ENCODE measurements at regions not wholly inside any gene's neighbourhood (a gene's known extent, or its start where the extent isn't known, plus 50 kb on each side); places are given as distances from the start of the nearest gene placed in this dataset.

- Histone ChIP-seq H2BK20ac (ENCODE audit: low read depth, low read length, poor library complexity, severe bottlenecking) (no peak overlapping the region), H3K4me1 (ENCODE audit: insufficient read depth, low read length) (no peaks in the 10 kb centered on the region), H3K4ac (ENCODE audit: low read depth, low read length) (no peak overlapping the region), H3K4me2 (ENCODE audit: insufficient read depth, insufficient read length, low read length) (no peak overlapping the region), H3K14ac (ENCODE audit: insufficient read depth, low read length) (no peak overlapping the region), H2BK12ac (ENCODE audit: insufficient read length, low read depth, low read length) (no peak overlapping the region), H2AFZ (ENCODE audit: low read length) (no peak overlapping the region), H3K56ac (ENCODE audit: insufficient read length, low read depth, low read length) (no peak overlapping the region), H4K8ac (replicated peaks; ENCODE audit: insufficient read length, low read depth, low read length) (no peak overlapping the region), H3K23me2 (ENCODE audit: insufficient read length, low read depth, low read length, poor library complexity, severe bottlenecking) (no peaks in the 10 kb centered on the region), H3K27ac (ENCODE audit: insufficient read length, low read depth, low read length) (no peak overlapping the region), H3K27me3 (ENCODE audit: insufficient read depth, low read length) (no peaks in the 10 kb centered on the region), H4K91ac (ENCODE audit: insufficient read length, low read depth, low read length) (no peak overlapping the region), H3K9me3 (ENCODE audit: control insufficient read depth, low read depth, low read length) (no peaks in the 10 kb centered on the region), H4K5ac (ENCODE audit: insufficient read length, low read depth, low read length) (no peak overlapping the region), H3K18ac (ENCODE audit: insufficient read length, low read depth, low read length) (no peak overlapping the region), H3K23ac (ENCODE audit: insufficient read length, low read depth, low read length) (no peak overlapping the region), H3K79me1 (ENCODE audit: insufficient read depth, low read depth, low read length, poor library complexity, severe bottlenecking) (no peaks in the 10 kb centered on the region), H3K9ac (ENCODE audit: extremely low read depth, insufficient read length, low read length) (no peak overlapping the region), H2AK5ac (ENCODE audit: insufficient read length, low read length) (no peak overlapping the region), H4K20me1 (ENCODE audit: control insufficient read depth, insufficient read depth, insufficient read length) (no peaks in the 10 kb centered on the region), H3K79me2 (ENCODE audit: insufficient read depth, low read length) (no peaks in the 10 kb centered on the region), H2BK120ac (ENCODE audit: low read depth, low read length, poor library complexity, severe bottlenecking) (no peak overlapping the region), H2BK5ac (ENCODE audit: insufficient read length, low read length) (no peak overlapping the region), H3T11ph (ENCODE audit: low read length) (no peak overlapping the region), H2BK15ac (ENCODE audit: low read depth, low read length) (no peak overlapping the region)
- H3K36me3 Mint-ChIP-seq (ENCODE audit: insufficient read depth in 1 of 3, low read depth in 3 of 3), result peaks cover 6 to 20% (median 7%) of the 10 kb centered on the region in 3 experiments
- no CpG with 5 or more reads among the region's 3 CpGs for WGBS (ENCODE audit: extremely low coverage, insufficient read length, low lambda C conversion rate)
- peaks cover 13 to 21% of the 10 kb centered on the region in 2 experiments for H3K9me3 Mint-ChIP-seq
- no peak for TF ChIP-seq CTCF (conservative IDR thresholded peaks at IDR 0.05)
- H3K27me3 Mint-ChIP-seq (ENCODE audit: low read depth), result peaks cover 19% of the 10 kb centered on the region
- H3K27ac Mint-ChIP-seq, result no peak overlapping the region
- DNase-seq, result no peak
- peaks cover 7 to 14% of the 10 kb centered on the region in 2 experiments for H3K4me1 Mint-ChIP-seq
- no peak overlapping the region for H3K4me3 Mint-ChIP-seq
Measured at GRCh38 chr12:113651662-113652061, 180.0 kb upstream of the LHX5 start.

All from H9 (cell line).